ENCODE measurements at regions not wholly inside any gene's neighbourhood (a gene's known extent, or its start where the extent isn't known, plus 50 kb on each side); places are given as distances from the start of the nearest gene placed in this dataset.
"Not testable (repeated sequence)": the region's sequence is repeated elsewhere in the genome, so short reads cannot be mapped to it uniquely, and the experiment has no call there.

- TF ChIP-seq CTCF (conservative IDR thresholded peaks at IDR 0.05) (no peak), ZFX (IDR thresholded peaks at IDR 0.05) (no peak)
- no peak overlapping the region for H3K27ac ChIP-seq
Measured at GRCh38 chr6:130610303-130610702, 216.9 kb upstream of the SMLR1 start.

- TF ChIP-seq CTCF (conservative IDR thresholded peaks at IDR 0.05) (no peak), ZFX (IDR thresholded peaks at IDR 0.05) (no peak)
- no peak overlapping the region for H3K27ac ChIP-seq
Measured at GRCh38 chr6:130611366-130611765, 215.8 kb upstream of the SMLR1 start.

- H3K27ac ChIP-seq, result no peak overlapping the region
- TF ChIP-seq ZFX (IDR thresholded peaks at IDR 0.05) (no peak), CTCF (conservative IDR thresholded peaks at IDR 0.05) (no peak)
Measured at GRCh38 chr6:130613176-130613575, 214.0 kb upstream of the SMLR1 start.

GRCh38 chr6:130615816-130616215 is 211.4 kb upstream of the SMLR1 start:
- H3K27ac ChIP-seq, result no peak overlapping the region
- TF ChIP-seq ZFX (IDR thresholded peaks at IDR 0.05) (no peak), CTCF (conservative IDR thresholded peaks at IDR 0.05) (no peak)

- TF ChIP-seq ZFX (IDR thresholded peaks at IDR 0.05) (no peak), CTCF (conservative IDR thresholded peaks at IDR 0.05) (peak; percentile 17; the same call in 1 of the 2 replicates)
- H3K27ac ChIP-seq, result no peak overlapping the region
Measured at GRCh38 chr6:130617658-130618057, 209.5 kb upstream of the SMLR1 start.

GRCh38 chr6:130618806-130619205 is 208.4 kb upstream of the SMLR1 start:
- H3K27ac ChIP-seq, result not testable (repeated sequence)

- TF ChIP-seq ZFX (IDR thresholded peaks at IDR 0.05), result no peak
- no peak for TF ChIP-seq CTCF (conservative IDR thresholded peaks at IDR 0.05)
- no peak overlapping the region for H3K27ac ChIP-seq
Measured at GRCh38 chr6:130620338-130620781, 206.8 kb upstream of the SMLR1 start.

GRCh38 chr6:130622142-130622541 is 205.1 kb upstream of the SMLR1 start:
- no peak overlapping the region for H3K27ac ChIP-seq
- TF ChIP-seq CTCF (conservative IDR thresholded peaks at IDR 0.05), result no peak
- no peak for TF ChIP-seq ZFX (IDR thresholded peaks at IDR 0.05)

All from C4-2B (cell line).